DMS53 (cell line): ENCODE measurements at regions not wholly inside any gene's neighbourhood (a gene's known extent, or its start where the extent isn't known, plus 50 kb on each side); places are given as distances from the start of the nearest gene placed in this dataset.

Experiments used
- DNase-seq: peaks from one replicate; lab custom pipeline; 2025; lab: John Stamatoyannopoulos, UW

GRCh38 chr4:176443117-176443516 is 123.4 kb downstream of the SPCS3 start:
- peak; percentile 11 for DNase-seq

- no peak for DNase-seq
Measured at GRCh38 chr4:176443646-176444409, 124.1 kb downstream of the SPCS3 start.

GRCh38 chr4:176444741-176445140 is 125.0 kb downstream of the SPCS3 start:
- no peak for DNase-seq

- DNase-seq, result peak; percentile 9
Measured at GRCh38 chr4:176448761-176449160, 129.0 kb downstream of the SPCS3 start.

- DNase-seq, result no peak
Measured at GRCh38 chr4:176451443-176451842, 131.7 kb downstream of the SPCS3 start.

- no peak for DNase-seq
Measured at GRCh38 chr4:176453079-176453478, 133.3 kb downstream of the SPCS3 start.

- DNase-seq, result no peak
Measured at GRCh38 chr4:176453658-176454057, 133.9 kb downstream of the SPCS3 start.

GRCh38 chr4:176464748-176465147 is 145.0 kb downstream of the SPCS3 start:
- DNase-seq, result no peak

GRCh38 chr4:176467001-176467400 is 147.2 kb downstream of the SPCS3 start:
- DNase-seq, result no peak

GRCh38 chr4:176469546-176469945 is 149.8 kb downstream of the SPCS3 start:
- no peak for DNase-seq

GRCh38 chr4:176470671-176471070 is 150.9 kb downstream of the SPCS3 start:
- DNase-seq, result no peak

- no peak for DNase-seq
Measured at GRCh38 chr4:176475067-176475466, 155.3 kb downstream of the SPCS3 start.

- DNase-seq, result no peak
Measured at GRCh38 chr4:176478076-176478475, 158.3 kb downstream of the SPCS3 start.

GRCh38 chr4:176479767-176480166 is 160.0 kb downstream of the SPCS3 start:
- no peak for DNase-seq

- no peak for DNase-seq
Measured at GRCh38 chr4:176482972-176483371, 163.2 kb downstream of the SPCS3 start.

GRCh38 chr4:176484301-176484984 is 164.7 kb downstream of the SPCS3 start:
- no peak for DNase-seq

- DNase-seq, result no peak
Measured at GRCh38 chr4:176489001-176489400, 169.2 kb downstream of the SPCS3 start.

- no peak for DNase-seq
Measured at GRCh38 chr4:176492646-176493302, 173.0 kb downstream of the SPCS3 start.

GRCh38 chr4:176498617-176499256 is 179.0 kb downstream of the SPCS3 start:
- DNase-seq, result no peak

- DNase-seq, result no peak
Measured at GRCh38 chr4:176499518-176499917, 179.8 kb downstream of the SPCS3 start.

- no peak for DNase-seq
Measured at GRCh38 chr4:176500894-176501293, 181.1 kb downstream of the SPCS3 start.

GRCh38 chr4:176504118-176504517 is 184.4 kb downstream of the SPCS3 start:
- DNase-seq, result no peak
